HG02885 (cell line): ENCODE measurements at regions not wholly inside any gene's neighbourhood (a gene's known extent, or its start where the extent isn't known, plus 50 kb on each side); places are given as distances from the start of the nearest gene placed in this dataset.
"Not testable (repeated sequence)": the region's sequence is repeated elsewhere in the genome, so short reads cannot be mapped to it uniquely, and the experiment has no call there.

Experiments
- ATAC-seq: cut with Tn5 transposase; IDR thresholded peaks from one replicate; pipeline ENCODE4 v1.9.1; 2021; ENCODE audit warnings: mild to moderate bottlenecking; ENCODE audit not compliant: unreplicated experiment, poor library complexity

GRCh38 chr4:54402880-54403480, 173.9 kb downstream of the PDGFRA start:
- ATAC-seq, result no peak

- ATAC-seq, result no peak
These were observed 174.8 kb downstream of the PDGFRA start for GRCh38 chr4:54403700-54404453.

DNA sequence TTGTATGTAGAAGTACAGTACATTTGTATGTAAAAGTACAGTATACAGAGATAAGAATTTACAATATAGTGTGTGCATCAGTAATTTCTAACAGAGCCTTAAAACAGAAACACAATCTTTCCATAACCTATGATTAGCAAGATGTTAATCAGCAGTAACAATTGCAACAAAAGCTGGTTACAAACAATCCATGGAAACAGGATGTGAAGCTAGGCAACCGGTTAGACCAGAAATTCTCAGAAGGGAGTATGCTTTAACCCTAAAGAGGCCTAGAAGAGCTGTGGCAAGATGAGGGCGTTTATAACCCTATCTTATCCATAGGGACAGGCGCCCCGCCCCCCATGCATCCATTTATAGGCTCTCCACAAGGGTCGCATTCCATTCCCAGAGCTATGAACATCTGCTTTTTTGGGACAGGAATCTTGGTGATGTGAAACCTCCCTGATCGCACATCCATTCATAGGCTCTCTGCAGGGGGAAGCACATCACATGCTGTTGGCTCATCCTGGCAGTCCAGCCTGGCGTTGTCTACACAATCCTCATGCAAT, 180.3 kb downstream of the PDGFRA start:
- not testable (repeated sequence) for ATAC-seq

DNA sequence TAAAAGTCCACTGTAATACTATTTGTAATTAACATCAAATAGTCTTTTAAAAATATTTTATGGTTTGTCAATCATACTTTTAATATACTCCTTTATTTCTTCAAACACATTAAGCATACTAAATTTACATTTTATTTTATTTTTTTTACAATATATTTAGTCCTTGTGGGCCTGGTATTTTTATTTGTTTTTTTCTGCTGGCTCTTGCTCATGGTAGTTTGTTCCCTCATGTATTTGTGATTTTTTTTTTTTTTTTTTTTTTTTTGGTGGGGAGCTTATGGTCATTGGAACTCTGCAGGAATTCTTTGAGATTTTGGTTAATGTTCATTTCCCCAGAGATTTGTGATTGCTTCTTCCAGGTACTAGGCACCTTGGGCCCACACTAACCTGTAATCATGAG, 185.5 kb downstream of the PDGFRA start:
- ATAC-seq, result no peak

DNA sequence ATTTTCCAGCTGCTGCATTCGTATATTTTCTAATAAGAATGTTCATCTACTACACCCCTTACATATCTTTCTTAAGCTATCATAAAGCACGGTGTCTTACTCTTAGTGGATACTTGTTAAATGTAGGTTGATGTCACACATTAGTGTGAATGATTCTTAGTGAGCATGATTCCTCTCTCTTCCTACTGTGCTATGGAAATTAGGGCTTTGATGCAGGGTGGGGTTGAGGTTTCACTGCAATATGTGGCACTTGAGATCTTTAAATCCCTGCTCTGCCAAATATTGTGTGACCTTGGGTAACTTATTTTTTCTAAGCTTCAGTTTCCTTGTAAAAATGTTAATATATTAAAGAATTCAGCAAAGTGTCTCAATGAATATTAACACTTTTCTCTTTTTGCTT, 188.4 kb downstream of the PDGFRA start:
- ATAC-seq, result no peak

GRCh38 chr4:54418468-54418867, 189.4 kb downstream of the PDGFRA start:
- ATAC-seq, result no peak

GRCh38 chr4:54423066-54423465, 194.0 kb downstream of the PDGFRA start:
- no peak for ATAC-seq

- ATAC-seq, result no peak
These were observed 198.7 kb downstream of the PDGFRA start for GRCh38 chr4:54427826-54428225.

DNA sequence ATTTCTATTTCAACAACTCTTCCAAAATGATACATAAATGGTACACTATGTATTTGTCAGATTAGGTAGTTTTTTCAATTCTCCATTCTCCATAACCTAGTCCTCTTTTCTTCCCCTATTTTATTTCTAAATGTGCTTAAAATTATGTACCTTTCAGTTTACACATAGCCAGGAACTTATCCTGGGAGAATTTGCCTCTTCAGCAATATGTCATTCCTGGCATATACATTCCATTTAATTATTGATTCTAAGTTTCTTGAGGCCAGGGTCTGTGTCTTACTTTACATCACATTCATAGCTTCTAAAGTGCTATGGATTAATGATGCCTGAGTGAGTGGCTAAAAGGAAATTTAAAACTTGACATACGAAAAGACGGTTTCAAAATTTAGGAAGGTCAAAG, 199.8 kb downstream of the PDGFRA start:
- ATAC-seq, result no peak

DNA sequence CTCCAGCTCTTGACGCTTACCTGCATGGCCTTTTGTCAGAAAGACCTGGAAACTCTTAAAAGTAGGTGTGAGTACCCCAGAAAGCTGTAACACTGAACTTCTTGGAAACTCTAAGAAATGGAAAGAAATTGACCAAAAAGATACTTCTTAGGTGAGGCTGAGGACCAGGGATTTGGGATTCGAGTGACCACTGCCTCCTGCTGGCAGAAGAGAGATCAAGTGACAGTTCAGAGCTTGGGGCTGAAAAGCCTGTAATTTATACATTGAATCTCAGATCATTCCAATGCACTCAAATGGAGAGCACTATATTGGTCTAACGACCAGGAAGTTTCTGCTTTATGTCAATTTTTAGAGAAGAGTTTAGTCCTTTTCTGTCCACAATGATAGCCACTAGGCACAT, 204.6 kb downstream of the PDGFRA start:
- ATAC-seq, result no peak

DNA sequence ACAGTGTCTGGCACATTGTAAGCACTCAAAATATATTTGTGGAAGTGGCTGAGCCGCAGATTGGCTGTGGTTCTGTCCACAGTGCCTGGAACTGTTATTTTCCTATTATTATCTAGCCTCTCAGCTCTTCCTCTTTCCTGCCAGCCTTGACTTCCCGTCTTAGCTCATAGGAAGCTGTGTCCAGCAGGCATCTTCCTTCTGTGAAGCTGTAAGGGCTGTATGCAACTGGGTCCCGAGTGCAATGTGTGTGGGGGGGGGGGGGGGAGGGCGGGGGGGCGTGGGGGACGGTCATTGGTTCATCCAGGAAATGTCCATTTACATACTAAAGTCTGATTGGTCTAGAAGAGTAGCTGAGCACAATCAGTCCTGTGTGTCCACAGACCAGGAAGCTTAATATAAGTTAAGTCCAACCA, 210.7 kb downstream of the PDGFRA start:
- no peak for ATAC-seq

- no peak for ATAC-seq
These were observed 211.5 kb downstream of the PDGFRA start for GRCh38 chr4:54440394-54441136.

GRCh38 chr4:54445866-54446265, 211.9 kb upstream of the KIT start:
- no peak for ATAC-seq

DNA sequence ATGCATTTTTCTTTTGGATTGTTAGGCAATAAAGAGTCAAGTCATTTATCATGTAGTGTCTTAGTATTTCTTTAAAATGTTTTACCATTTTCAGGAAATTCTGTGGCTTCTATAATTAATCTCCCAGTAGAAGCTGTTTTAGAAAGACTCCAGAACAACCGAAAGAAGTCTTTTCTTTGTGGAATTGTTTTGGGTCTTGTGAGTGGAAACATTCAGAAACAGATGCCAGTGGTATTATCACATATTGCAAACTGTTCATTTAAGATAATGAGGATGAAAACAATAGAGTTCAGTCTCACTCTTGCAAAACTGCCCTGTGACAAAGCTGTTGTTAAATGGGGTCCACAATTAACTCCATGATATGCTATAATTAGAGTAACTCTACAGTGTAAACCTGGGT, 211.2 kb upstream of the KIT start:
- ATAC-seq, result no peak

DNA sequence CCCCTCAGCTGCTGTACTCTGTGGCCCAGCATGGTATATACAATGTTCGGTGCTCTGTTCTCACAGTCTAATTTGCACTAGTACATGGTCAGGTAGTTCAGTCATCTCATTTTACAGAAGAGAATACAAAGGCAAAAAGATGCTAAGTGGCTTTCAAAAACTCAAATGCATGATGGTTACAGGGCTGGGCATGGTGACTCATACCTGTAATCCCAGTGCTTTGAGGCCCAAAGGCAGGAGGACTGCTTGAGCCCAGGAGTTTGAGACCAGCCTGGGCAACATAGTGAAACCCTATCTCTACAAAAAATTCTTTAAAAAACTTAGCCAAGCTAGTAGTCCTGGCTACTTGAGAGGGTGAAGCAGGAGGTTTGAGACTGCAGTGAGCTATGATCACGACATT, 210.5 kb upstream of the KIT start:
- ATAC-seq, result no peak

DNA sequence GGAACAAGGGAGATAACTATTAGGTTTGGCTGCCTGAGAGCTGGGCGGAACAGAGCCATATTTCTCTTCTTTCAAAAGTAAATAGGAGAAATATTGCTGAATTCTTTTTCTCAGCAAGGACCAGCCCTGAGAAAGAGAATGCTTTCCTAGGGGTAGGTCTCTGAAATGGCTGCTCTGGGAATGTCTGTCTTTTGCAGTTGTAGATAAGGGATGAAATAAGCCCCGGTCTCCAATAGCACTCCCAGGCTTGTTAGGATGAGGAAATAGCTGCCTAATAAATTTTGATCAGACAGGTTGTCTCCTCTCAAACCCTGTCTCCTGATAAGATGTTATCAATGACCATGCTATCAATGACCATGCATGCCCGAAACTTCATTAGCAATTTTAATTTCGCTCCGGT, 207.8 kb upstream of the KIT start:
- ATAC-seq, result no peak

DNA sequence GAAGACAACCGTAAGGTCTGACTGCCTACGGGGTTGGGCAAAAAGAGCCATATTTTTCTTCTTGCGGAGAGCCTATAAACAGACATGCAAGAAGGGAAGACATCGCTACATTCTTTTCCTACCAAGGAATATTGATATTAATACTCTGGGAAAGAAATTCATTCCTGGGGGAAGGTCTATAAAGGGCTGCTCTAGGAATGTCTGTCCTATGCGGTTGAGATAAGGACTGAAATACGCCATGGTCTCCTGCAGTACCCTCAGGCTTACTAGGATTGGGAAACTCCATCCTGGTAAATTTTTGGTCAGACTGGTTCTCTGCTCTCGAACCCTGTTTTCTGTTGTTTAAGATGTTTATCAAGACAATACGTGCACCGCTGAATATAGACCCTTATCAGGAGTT, 190.8 kb upstream of the KIT start:
- ATAC-seq, result not testable (repeated sequence)

- ATAC-seq, result no peak
These were observed 184.6 kb upstream of the KIT start for GRCh38 chr4:54473077-54473545.

DNA sequence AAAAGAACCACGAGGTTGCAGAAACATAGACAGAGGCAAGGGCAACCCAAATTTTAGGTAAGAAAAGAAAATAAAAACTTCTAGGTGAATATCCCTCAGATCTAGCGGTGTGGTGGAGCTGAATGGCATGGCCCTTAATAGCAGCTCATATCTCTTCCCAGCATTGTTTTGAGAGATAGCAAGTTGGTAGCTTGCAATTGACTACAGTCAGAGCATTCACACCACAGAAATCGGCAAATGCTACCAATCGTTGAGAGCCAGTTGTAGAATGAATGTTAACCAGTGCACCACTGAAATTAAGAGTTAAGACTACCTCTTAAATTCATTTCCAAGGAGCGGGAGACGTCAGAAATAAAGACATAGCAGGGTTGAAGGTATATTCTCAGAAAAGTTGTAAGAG, 184.0 kb upstream of the KIT start:
- ATAC-seq, result no peak

DNA sequence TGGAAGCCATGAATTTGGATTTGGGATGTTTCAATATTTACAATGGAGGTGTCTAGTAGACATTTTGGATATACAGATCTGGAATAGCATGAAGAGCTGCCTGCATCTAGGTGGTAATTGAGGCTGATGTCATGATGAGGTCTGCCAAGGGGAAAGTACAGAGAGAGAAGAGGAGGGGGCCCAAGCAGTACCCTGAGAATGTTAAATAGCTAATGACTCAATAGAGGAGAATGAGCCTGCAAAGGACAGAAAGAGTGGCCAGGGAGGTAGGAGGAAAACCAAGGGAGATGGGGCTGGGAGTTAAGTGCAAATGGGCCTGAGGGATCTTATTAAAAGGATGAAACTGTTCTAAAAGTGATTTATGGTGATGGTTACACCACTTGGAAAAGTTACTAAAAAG, 182.2 kb upstream of the KIT start:
- ATAC-seq, result no peak

DNA sequence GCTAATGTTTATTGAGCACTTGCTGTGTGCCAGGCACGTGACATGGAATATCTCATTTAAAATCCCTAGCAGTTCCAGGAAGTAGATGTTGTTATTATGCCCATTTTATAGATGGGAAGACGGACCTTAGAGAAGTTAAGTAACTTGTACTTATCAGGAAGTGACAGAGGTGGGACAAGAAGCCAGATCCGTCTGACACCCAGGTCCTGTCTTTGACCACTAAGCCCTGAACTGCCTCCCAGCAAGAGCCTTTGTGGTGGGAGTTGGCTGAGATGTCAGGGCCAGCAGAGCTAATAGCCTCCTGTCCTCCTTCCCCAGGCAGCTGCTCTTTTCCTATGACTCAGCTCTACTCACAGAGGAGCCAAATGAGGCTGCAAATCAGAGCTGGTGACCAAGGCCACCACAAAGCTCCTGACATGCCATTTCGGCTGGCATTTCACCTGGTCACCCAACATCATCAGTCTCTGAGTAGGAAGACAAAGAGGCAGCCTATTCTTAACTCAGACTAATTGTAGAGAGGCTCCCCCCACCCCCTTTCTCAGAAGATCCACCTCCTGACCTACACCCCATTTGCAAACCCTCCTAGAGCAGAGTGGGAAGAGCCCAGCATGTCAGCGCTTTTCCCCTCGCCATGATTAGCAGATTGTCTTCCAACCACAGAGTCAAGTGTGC, 175.1 kb upstream of the KIT start:
- no peak for ATAC-seq
